HEK293 (cell line): ENCODE measurements at regions not wholly inside any gene's neighbourhood (a gene's known extent, or its start where the extent isn't known, plus 50 kb on each side); places are given as distances from the start of the nearest gene placed in this dataset.

Source experiments
- CTCF ChIA-PET: fragments of 350-600 bp; formaldehyde crosslinking; extraction: SDS; loops from one replicate; lab custom pipeline; 2021; ENCODE audit warnings: antibody characterized with exemption; lab: Yijun Ruan, JAX
- POLR2A ChIA-PET: fragments of 300-600 bp; formaldehyde crosslinking; extraction: SDS; loops from one replicate; lab custom pipeline; 2020; ENCODE audit warnings: antibody characterized with exemption, inconsistent platforms; lab: Yijun Ruan, JAX
- H3K27ac ChIP-seq: fragments of 200-500 bp; sonication (Bioruptor generic); 2 replicates; pipeline ENCODE4 v1.5.1; 2014; ENCODE audit warnings: low read depth, low read length, control low read depth, inconsistent platforms; ENCODE audit errors: extremely low read depth
- H3K36me3 ChIP-seq, 2 experiments: fragments of 200-500 bp in 1 of 2; sonication (Bioruptor generic) in 1 of 2; 1 replicate in 1 of 2; 2 replicates in 1 of 2; pipeline ENCODE4 v1.5.1; 2014 to 2017; ENCODE audit warnings: inconsistent platforms in 2 of 2, low read length in 2 of 2; ENCODE audit not compliant: control insufficient read depth in 2 of 2, insufficient read depth in 1 of 2
- H3K4me1 ChIP-seq: fragments of 200-500 bp; sonication (Bioruptor generic); 2 replicates; pipeline ENCODE4 v1.5.1; 2014; ENCODE audit warnings: mild to moderate bottlenecking, low read length, inconsistent platforms; ENCODE audit not compliant: control insufficient read depth, insufficient read depth
- H3K4me3 ChIP-seq: 2 replicates; pipeline ENCODE4 v1.5.1; 2011; ENCODE audit warnings: low read depth, mild to moderate bottlenecking, control low read depth, low read length, moderate library complexity
- H3K9me3 ChIP-seq: fragments of 200-500 bp; sonication (Bioruptor generic); 2 replicates; pipeline ENCODE4 v1.5.1; 2014; ENCODE audit warnings: low read depth, low read length, inconsistent platforms; ENCODE audit not compliant: control insufficient read depth, insufficient read depth
- MYNN ChIP-seq: fragments of 450-650 bp; formaldehyde crosslinking; IDR thresholded peaks from 2 replicates; pipeline ENCODE4 v1.5.1; 2016; ENCODE audit warnings: missing biosample characterization, missing genetic modification characterization, borderline replicate concordance
- WT1 ChIP-seq: fragments of 450-650 bp; formaldehyde crosslinking; IDR thresholded peaks from 2 replicates; pipeline ENCODE4 v1.5.1; 2016; ENCODE audit warnings: missing biosample characterization, missing genetic modification characterization
- ZBTB48 ChIP-seq: fragments of 450-650 bp; formaldehyde crosslinking; IDR thresholded peaks from 2 replicates; pipeline ENCODE4 v1.5.1; 2016; ENCODE audit warnings: missing biosample characterization, missing genetic modification characterization
- ZEB2 ChIP-seq: fragments of 450-650 bp; formaldehyde crosslinking; IDR thresholded peaks from 2 replicates; pipeline ENCODE4 v1.5.1; 2016; ENCODE audit warnings: missing biosample characterization, missing genetic modification characterization
- ZNF146 ChIP-seq: fragments of 450-650 bp; formaldehyde crosslinking; IDR thresholded peaks from 2 replicates; pipeline ENCODE4 v1.5.1; 2016; ENCODE audit warnings: missing biosample characterization, missing genetic modification characterization
- ZNF18 ChIP-seq: fragments of 450-650 bp; formaldehyde crosslinking; IDR thresholded peaks from 2 replicates; pipeline ENCODE4 v1.5.1; 2016; ENCODE audit warnings: missing biosample characterization, missing genetic modification characterization
- ZNF19 ChIP-seq: fragments of 450-650 bp; formaldehyde crosslinking; IDR thresholded peaks from 2 replicates; pipeline ENCODE4; 2016; ENCODE audit warnings: missing biosample characterization, missing genetic modification characterization, low read depth
- ZNF211 ChIP-seq: fragments of 450-650 bp; formaldehyde crosslinking; IDR thresholded peaks from 2 replicates; pipeline ENCODE4 v1.5.1; 2016; ENCODE audit warnings: low read depth, missing biosample characterization, missing genetic modification characterization
- ZNF248 ChIP-seq: fragments of 450-650 bp; formaldehyde crosslinking; IDR thresholded peaks from 2 replicates; pipeline ENCODE4 v1.5.1; 2017; ENCODE audit warnings: missing biosample characterization, missing genetic modification characterization
- ZNF26 ChIP-seq: fragments of 450-650 bp; formaldehyde crosslinking; IDR thresholded peaks from 2 replicates; pipeline ENCODE4 v1.5.1; 2016; ENCODE audit warnings: missing biosample characterization, missing genetic modification characterization
- ZNF292 ChIP-seq: fragments of 450-650 bp; formaldehyde crosslinking; IDR thresholded peaks from 2 replicates; pipeline ENCODE4 v1.5.1; 2016; ENCODE audit warnings: low read depth, missing biosample characterization, missing genetic modification characterization, borderline replicate concordance
- ZNF362 ChIP-seq: fragments of 450-650 bp; formaldehyde crosslinking; IDR thresholded peaks from 2 replicates; pipeline ENCODE4 v1.5.1; 2016; ENCODE audit warnings: missing biosample characterization, missing genetic modification characterization
- ZNF501 ChIP-seq: fragments of 450-650 bp; formaldehyde crosslinking; IDR thresholded peaks from 2 replicates; pipeline ENCODE4 v1.5.1; 2016; ENCODE audit warnings: missing biosample characterization, missing genetic modification characterization
- ZNF518A ChIP-seq: fragments of 450-650 bp; formaldehyde crosslinking; conservative IDR thresholded peaks from 2 replicates; pipeline ENCODE4 v1.5.1; 2016; ENCODE audit warnings: low read depth, missing biosample characterization, missing genetic modification characterization
- ZNF544 ChIP-seq: fragments of 450-650 bp; formaldehyde crosslinking; IDR thresholded peaks from 2 replicates; pipeline ENCODE4 v1.5.0; 2017; ENCODE audit warnings: missing biosample characterization, missing genetic modification characterization
- ZNF600 ChIP-seq: fragments of 450-650 bp; formaldehyde crosslinking; IDR thresholded peaks from 2 replicates; pipeline ENCODE4 v1.5.1; 2016; ENCODE audit warnings: missing biosample characterization, missing genetic modification characterization
- ZNF791 ChIP-seq: fragments of 450-650 bp; formaldehyde crosslinking; IDR thresholded peaks from 2 replicates; pipeline ENCODE4 v1.5.1; 2016; ENCODE audit warnings: missing biosample characterization, missing genetic modification characterization
- TF ChIP-seq, protein P1 (sequence below): fragments of 450-650 bp; formaldehyde crosslinking; IDR thresholded peaks from 2 replicates; pipeline ENCODE4 v1.5.1; 2017; ENCODE audit warnings: missing biosample characterization, missing genetic modification characterization

DNA sequence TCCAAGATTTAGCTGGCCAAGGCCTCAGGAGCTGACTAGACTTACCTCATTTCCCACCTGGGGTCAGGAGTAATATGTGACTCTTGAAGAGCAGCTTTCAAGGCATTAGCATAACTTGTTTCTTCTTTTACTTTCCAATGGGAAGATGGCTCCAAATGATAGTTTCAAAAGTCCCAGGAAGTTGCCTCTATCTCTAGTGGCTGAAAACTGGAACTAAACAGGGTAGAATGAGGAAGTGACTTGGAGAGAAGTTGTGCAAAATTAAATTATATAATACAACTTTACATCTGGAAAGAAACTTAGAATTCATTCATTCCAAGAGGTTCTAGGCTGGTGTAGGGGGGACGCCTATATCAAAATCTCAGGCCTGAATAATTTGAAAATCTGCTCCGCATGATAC lies 250.1 kb upstream of the FMN2 start:
- ChIA-PET POLR2A (no interaction called here), CTCF (interaction anchor here (0.5 to 0.6 kb wide), 2 partner anchors 237 to 556 kb away, joined by 3 read pairs; no protein-coding TSS in a partner anchor)
- H3K4me3 ChIP-seq = no peak overlapping the region
- no peak for TF ChIP-seq WT1 (tag by site-specific recombination)
- TF ChIP-seq ZNF362 = no peak
- TF ChIP-seq ZNF518A (tag by site-specific recombination) = no peak
- no peak for TF ChIP-seq ZNF19
- no peak for TF ChIP-seq ZNF292 (tag by site-specific recombination)
- no peak for TF ChIP-seq ZNF501 (tag by site-specific recombination)
- TF ChIP-seq MYNN = no peak
- no peak for TF ChIP-seq ZNF544 (tag by site-specific recombination)
- TF ChIP-seq, protein P1, sequence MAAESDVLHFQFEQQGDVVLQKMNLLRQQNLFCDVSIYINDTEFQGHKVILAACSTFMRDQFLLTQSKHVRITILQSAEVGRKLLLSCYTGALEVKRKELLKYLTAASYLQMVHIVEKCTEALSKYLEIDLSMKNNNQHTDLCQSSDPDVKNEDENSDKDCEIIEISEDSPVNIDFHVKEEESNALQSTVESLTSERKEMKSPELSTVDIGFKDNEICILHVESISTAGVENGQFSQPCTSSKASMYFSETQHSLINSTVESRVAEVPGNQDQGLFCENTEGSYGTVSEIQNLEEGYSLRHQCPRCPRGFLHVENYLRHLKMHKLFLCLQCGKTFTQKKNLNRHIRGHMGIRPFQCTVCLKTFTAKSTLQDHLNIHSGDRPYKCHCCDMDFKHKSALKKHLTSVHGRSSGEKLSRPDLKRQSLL = no peak
- no peak for TF ChIP-seq ZEB2
- no peak for TF ChIP-seq ZNF26 (tag by site-specific recombination)
- H3K27ac ChIP-seq = no peak overlapping the region
- H3K9me3 ChIP-seq = no peaks in the 10 kb centered on the region
- H3K36me3 ChIP-seq = no peaks in the 10 kb centered on the region
- no peaks in the 10 kb centered on the region for H3K4me1 ChIP-seq

- POLR2A ChIA-PET = no interaction called here
- Histone ChIP-seq H3K36me3 (no peaks in the 10 kb centered on the region), H3K27ac (no peak overlapping the region), H3K4me1 (no peaks in the 10 kb centered on the region), H3K4me3 (no peak overlapping the region), H3K9me3 (no peaks in the 10 kb centered on the region; the same call in 1 of the 2 replicates)
- TF ChIP-seq ZNF600 (tag by site-specific recombination) (no peak), ZNF248 (tag by site-specific recombination) (no peak), ZNF146 (tag by site-specific recombination) (no peak), ZBTB48 (tag by site-specific recombination) (no peak), ZNF791 (no peak), ZNF211 (no peak), ZNF18 (no peak)
- CTCF ChIA-PET = interaction anchor here (1.0 kb wide), 1 partner anchor 54 kb away, joined by 3 read pairs; no protein-coding TSS in a partner anchor
Observed at GRCh38 chr1:239843541-239843940, 248.1 kb upstream of the FMN2 start.
